Activated CD8-positive, alpha-beta memory T cell treated with anti-CD3 and anti-CD28 coated beads for 4 hours (primary cell): ENCODE measurements at regions not wholly inside any gene's neighbourhood (a gene's known extent, or its start where the extent isn't known, plus 50 kb on each side); places are given as distances from the start of the nearest gene placed in this dataset.
"Not testable (repeated sequence)": the region's sequence is repeated elsewhere in the genome, so short reads cannot be mapped to it uniquely, and the experiment has no call there.

Experiments
- DNase-seq, 2 donors: peaks; one replicate each; pipeline ENCODE4 v3.0.0-alpha.2; 2020; ENCODE audit warnings: low read depth in 2 of 2

DNA sequence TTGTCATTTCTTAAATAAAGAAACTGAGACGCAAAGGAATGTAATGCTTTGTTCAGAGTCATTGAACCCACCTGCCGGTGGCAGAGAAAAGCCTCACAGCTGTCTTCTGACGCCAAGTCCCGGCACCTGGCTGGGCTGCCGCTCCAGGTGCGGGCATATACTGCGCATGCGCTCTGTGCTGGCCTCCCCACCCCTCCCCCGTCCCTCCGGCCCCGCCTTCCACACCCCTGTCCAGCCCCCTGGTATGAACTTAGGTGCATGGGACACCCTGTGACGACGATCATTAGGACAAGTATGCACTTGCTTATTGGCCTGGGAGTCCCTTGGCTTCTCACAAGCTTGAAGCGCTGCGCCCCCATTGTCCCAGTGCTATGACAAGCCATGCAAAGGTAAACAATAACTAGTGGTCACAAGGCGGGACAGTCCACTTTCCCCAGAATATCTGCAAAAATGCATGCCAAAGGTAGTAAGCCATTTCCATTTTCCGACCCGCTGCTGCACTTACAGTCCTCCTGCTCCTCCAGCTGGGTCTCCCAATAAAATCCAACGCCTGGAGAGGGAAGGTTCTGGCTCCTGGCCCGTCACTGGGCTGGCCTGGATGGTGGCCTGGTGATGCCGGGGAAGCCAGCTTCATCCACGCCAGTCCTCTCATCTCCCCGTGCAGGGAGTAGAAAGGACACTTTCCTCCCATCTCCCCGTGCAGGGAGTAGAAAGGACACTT lies 100.4 kb downstream of the PSMG1 start:
- no peak for DNase-seq

DNA sequence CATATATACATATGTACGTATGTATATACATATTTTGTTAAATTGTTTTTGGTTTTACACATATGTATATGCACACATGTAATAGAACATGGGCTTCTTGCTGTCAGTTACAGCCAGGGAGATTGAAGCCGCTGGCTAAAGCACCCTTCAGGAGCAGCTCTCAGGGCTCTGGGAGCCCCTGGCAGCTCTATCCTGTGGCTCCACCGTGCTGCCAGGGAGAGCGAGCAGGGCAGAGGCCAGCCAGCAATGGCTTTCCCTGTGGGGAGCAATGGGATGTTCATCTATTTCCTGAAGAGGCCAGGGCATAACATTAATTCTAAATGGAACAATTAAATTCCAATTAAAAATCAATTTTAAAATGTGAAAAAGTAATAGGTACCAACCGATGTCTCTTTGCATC lies 102.9 kb downstream of the PSMG1 start:
- DNase-seq: no peak

DNA sequence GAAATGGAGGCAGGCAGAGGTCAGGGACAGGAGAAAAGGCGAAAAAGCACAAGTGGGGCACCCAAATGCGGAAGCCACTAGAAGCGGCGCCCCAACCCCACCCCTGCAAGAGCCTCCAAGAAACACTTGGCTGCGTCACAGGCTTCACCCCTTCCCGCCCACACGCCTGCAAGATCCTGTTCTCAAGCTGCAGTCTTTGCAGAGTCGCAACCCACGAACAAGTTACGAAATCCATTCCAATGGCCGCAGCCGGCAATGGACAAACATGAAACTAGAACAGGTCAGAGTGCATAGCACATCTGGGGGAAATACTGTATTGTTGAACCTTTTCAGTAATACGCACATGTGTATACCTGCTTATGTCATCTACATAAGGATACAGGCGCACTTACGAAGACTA lies 103.6 kb downstream of the PSMG1 start:
- no peak for DNase-seq

DNA sequence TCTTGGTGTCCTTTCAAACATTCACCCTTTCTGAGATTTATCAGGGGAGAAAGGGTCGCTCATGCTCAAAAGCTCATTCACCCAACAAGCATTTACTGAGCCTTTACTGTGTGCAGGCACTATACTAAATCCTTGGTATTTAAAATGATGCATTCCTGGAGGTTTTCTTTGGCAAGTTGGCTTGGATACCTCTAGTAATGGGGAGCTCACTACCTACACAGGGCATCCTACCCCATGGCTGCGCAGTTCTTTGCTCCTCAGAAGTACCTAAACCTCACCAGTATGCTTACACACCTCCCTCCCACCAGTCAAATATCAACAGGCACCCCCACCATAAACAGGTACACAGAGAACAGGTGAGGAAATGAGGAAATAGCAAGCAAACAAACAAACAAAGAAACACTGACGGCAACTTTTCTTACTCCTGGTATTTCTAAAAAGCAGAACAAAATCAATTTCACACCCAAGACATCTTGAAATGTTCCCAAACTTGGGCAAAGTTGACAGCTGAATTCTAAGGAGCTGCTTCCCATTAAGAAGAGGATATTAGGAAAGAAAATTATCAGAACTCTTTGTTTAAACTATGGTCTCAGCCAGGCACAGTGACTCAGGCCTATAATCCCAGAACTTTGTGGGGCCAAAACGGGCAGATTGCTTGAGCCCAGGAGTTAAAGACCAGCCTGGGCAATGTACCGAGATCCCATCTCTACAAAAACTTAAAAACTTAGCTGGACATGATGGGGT lies 104.8 kb downstream of the PSMG1 start:
- no peak for DNase-seq

DNA sequence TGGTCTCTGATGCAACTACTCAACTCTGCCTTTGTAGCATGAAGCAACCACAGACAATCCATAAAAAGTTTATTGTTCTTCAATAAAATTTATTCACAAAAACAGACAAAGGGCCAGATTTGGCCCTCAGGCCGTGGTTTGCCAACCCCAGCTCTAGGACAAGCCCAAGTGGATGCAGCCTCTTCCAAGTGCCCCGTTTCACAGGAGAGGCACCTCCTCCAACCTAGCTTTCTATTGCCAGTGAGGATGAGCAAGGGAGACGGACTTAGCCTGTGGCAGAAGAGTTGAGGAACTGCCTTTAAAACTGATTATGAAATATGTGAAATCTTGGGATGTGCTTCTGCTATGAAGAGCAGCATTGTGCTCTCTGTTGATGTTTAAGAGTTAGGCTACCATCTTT lies 105.4 kb downstream of the PSMG1 start:
- DNase-seq: no peak

DNA sequence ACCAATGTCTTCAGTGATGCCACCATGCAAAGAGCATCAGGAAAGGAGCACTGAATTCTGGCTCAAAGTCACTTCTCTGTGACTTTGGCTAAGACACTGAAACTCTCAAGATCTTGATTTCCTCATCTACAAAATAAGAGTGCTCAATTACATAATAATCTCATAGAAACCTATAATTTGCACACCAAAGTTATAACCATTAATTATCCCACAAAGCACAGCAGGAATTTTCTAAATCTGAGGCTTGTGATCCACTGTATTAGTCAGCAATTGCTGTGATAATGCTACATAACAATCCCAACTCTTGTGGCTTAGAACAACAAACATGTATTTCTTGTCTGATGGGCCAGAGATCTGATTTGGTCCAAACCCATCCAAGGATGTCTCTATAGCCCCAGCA lies 108.7 kb downstream of the PSMG1 start:
- DNase-seq: no peak

DNA sequence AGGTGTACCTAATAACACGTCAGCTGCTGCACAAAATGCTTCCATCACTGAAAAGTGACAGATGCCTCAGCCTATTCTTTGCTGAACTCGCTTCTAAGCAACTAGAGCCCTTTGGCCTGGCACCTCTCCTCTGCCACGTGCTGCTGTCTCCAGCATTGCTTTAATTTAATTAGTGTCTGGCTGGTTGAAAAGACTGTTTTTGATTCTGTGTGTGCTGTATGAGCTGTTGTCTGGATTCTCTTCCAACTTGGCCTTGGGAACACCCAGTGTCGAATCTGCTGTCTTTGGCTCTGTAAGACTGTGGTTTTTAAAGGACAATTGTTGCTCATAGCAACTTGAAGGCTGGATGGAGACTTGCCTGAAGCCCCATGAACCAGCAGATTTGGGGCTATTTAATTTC lies 109.5 kb downstream of the PSMG1 start:
- no peak for DNase-seq

DNA sequence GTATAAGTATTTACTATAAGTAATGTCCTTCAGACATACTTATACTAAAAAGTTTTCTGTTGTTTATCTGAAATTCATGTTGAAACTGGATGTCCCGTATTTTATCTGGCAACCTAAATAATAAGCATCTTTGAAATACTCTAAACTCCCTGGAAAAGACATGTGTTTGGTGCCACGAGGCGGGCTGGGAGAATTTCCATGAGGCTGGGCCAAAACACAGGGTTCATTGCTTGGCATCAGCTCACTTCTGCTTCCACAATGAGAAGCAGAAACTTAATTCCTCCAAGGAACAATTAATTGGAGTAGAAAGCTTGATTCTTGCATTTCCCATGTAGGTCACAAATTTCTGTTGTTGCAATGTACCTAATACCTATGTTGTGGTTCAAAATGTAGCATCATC lies 110.2 kb downstream of the PSMG1 start:
- DNase-seq: no peak

DNA sequence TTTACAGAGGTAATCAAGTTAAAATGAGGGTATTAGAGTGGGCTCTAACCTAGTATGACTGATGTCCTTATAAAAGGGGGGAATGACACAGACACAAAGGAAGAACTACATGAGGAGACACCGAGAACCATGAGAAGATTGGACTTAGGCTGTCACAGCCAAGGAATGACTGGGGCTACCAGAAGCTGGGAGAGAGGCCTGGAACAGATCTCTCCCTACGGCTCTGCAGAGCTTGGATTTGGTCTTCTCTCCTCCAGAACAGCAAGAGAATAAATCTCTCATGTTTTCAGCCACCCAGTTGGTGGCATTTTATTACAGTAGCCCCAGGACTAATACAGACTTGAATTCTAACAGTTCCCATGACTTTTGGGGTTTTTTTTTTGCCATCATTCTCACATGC lies 110.8 kb downstream of the PSMG1 start:
- DNase-seq: no peak

DNA sequence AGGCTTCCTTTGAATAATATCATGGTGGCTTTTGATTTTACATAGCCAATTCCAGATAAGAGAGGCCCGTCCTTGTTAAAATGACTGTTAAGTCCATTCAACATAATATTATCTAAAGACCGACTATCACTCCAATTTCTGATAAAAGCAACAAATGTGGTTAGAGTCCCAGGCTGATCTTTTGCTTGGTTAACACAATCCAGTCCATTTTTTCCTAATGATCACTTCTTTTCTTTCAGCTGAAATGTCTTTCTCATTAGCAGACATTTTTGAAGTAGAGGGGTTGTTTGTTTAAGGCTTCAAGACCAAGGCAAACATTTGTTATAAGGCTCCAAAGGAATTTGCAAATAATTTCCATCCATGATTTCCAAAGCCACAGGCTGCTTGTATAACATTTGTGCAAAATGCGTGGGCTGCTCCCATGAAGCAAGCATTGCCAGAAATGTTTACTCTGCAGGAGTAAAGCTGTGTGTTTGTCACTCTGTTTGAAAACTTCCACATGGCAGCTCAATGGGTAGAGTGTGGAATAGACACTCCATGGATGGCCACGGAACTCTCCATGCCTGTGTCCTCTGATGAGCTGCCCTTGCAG lies 111.5 kb downstream of the PSMG1 start:
- DNase-seq: no peak

DNA sequence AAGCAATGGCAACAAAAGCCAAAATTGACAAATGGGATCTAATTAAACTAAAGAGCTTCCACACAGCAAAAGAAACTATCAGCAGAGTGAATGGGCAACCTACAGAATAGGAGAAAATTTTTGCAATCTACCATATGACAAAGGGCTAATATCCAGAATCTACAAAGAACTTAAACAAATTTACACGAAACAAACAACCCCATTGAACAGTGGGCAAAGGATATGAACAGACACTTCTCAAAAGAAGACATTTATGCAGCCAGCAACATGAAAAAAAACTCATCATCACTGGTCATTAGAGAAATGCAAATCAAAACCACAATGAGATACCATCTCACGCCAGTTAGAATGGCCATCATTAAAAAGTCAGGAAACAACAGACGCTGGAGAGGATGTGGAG lies 113.4 kb downstream of the PSMG1 start:
- DNase-seq: not testable (repeated sequence)

DNA sequence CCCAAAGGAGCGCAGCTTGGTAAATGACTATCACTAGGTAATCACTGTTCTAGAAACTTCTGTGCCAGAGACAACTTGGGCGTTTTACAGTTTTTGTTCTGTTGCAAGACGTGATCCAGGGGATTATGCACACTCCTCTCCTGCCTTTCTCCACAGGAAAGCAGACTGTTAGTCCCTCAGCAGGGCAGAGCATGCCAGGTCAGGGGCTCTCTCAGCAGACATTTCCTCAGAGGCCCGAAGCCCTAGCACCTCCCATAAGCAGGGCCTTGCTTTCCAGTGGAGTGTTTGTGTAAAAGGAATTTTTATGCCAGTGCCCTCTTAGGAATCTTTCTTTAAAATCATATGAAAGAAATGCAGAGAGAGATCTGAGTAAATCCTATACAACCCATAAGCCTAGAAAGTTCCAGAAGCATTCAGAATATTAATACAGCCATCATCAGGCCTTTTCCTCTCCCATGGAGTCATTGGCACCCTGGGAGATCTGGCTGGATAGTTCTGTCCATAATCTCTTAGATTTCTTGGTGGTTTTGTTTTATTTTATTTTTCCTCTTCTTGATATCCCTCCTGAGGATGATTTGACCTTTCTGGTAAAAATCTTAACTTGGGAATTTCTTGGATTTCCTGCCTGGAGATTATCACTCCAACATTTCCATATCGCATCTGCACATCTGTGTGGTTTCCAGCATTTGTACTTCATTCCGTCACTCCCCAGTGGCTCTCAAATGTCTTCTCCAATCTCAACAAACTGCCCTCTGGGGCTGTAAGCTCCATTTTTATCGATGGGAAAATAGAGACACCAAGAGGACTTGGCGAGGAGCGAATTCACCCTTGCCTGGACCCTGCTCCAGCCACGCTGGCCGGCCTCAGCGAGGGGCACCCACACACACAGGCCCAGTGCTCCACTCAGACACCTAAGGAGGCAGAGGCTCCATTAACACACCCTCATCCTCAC lies 116.1 kb downstream of the PSMG1 start:
- no peak for DNase-seq

DNA sequence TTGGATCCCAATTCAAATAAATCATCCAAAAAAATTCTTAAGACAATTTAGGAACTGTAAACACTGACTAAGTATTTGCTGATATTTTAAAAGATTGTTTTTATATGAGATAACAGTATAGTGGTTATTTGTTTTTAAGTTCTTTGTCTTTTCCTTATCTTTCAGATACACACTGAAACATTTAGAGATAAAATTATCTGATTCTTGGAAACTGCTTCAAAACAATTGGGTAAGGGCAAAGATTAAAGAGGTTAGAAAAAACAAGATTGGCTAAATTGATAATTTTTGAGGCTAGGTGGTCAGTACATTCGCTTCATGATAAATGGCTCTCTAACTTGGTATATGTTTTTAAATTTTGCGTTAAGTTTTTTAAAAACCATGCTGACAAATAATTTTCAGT lies 117.3 kb downstream of the PSMG1 start:
- no peak for DNase-seq

DNA sequence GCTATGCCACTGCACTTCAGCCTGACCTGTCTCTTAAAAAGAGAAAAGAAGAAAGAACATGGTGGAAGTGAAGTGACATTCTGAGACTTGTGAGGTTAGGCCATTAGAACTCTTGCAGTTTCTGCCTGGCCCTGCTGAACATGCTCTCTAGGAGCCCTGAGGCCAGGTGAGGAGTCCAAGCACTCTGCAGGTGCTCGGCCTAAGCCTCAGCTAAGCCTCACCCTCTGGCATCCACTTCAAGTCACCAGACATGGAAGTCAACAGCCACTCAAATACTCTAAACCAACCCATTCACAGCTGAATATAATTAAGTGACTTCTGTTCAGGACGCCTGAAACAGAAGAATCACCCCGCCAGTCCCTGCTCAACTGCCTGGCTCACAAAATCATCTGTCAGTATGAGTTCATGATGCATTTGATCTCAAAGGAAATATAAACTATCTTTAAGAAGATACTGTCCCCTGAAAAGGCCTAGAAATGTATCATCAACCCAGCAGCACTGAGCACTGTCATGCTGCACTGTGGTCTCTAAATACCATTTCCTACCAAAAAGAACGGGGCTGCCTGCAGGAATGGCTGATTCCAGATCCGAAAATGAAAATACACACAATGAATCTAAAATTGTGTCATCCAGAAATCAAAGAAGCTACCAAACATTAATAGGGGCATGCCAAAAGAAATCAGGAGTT lies 118.8 kb downstream of the PSMG1 start:
- no peak for DNase-seq

DNA sequence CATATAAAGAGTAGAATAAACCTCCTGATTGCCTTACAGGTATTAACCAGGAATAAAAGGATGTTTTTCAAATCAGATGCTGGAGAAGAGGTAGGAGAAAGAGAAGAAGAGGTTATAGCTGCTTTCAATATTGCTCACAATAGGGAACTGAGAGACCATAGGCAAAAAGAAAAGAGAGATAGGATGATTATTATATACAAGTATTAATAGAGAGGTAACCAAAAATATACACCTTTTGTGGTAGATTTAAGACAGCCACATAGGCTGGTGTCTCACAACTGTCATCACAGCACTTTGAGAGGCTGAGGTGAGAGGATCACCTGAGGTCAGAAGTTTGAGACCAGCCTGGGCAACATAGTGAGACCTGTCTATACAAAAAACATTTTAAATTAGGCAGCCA lies 119.7 kb downstream of the PSMG1 start:
- no peak for DNase-seq

DNA sequence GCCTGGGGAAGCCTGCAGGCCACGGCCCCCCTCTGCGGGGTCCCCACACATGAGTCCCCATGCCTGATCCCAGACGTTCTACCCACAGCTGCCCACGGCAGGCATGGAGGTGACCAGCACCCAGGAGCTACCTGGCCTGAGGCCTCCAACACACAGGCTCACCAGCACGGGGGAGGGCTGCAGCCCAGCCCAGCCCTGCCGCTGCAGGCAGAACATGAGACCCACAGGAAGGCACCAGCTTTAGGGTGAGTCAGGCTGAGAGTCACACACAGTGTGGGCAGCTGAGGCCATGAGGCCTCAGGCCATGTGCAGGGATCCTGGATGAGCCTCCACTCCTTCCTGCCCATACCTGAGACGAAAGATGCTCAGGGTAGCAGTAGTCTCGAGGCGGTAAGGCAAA lies 121.1 kb downstream of the PSMG1 start:
- no peak for DNase-seq

DNA sequence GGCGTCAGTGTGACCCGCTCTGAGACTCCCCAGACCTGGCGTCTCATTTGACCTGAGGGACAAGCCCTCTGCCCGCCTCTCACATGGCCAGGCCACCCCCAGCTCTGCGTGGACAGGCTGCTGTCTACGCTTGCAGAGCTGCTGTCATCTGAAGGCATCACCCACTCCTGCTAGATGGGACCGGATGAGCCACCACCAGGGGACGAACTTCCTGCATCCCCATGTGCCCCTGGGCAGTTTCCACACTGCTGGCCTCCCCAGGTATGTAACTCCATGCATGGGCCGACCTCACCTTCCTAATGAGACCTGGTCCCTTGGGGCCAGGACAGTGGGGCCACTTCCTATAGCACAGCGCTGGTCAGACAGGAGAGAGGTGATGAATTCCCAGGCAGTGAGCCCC lies 121.5 kb downstream of the PSMG1 start:
- no peak for DNase-seq

DNA sequence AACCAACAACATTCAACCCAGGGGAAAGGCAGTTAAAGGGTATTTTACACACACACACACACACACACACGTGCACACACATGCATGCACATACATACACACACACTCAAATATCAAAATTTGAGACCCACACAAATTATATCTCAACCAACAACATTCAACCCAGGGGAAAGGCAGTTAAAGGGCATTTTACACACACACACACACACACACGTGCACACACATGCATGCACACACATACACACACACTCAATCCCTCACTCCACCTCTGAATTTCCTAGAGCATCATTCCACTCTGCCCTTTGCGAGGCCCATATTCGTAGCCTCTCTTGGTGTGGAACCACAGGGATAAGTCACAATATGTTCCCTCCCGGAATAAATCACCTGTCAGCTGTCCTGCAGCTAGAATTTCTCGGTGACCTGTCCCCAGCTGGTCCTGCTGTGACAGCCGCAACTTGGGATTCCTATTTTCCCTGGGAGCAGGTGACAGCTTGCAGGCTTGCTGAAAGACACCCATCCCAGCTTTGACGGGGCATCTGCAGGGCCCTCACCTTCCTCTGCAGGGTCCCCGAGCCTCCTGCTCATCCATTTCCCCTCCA lies 122.7 kb downstream of the PSMG1 start:
- DNase-seq: no peak

DNA sequence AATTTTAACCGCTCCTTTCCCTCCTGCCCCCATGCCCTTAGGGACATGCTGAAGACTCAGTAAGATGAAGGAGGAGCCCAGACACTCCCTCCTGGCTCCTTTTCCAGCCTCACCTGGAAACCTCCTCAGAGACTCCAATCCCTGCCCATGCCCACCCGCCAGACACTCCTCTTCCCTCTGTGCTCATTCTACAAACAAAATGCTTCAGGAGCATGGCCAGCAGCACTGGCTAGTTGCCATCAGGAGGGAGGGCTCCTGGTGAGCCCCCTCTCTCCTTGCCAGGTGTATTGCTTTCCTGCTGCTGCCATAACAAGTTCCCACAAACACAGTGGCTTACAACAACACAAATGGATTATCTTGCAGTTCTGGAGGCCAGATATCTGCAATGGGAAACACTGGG lies 126.1 kb downstream of the PSMG1 start:
- no peak for DNase-seq

DNA sequence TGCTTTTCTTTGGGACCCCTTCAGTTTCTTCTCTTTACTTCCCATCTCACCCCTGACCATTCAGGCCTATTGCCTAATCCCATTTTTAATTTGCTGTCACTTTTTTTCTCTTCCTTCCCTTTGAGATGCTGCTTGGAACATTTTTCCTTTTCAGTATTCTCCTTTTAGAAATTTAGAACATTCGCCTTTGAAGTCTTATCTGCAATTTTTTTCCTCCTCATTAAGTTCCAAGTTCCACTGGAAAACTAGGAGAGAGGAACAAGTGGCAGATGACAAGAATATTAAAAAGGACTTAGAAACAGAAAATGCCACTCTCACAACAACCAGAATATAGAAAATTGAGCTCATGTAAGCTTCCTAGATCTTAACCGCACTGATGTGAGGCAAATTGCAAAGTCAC lies 126.6 kb downstream of the PSMG1 start:
- no peak for DNase-seq

DNA sequence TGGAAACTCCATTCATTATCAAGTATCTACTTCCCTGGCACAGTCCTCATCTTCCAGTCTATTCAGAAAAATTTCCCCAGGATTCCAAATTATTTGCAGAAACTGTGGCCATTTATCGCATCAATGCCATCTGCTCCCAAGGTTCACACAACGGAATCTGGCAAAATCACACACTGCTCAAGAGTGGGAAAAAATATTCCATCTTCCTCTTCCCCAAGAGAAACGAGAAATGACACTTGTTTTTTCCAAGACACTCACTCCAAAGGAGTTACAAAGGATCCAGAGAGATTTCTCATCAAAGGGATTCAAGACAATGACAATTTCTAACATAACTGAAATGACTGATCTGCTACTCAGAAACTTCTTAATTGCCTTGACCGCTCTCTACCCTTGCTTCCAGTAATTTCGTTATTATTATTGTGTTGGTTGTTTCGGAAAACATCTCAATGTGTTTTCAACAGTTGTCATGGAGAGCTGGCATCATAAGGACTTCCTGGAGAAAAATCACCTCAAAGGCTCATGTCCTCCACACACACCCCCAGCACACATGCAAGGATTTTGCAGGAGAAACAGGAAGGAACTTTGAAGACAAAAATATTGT lies 128.0 kb downstream of the PSMG1 start:
- DNase-seq: no peak
